Hematopoietic multipotent progenitor cell treated with erythropoietin and hydrocortisone succinate and interleukin-3 and kit ligand, for 8 days (in vitro differentiated cells): ENCODE measurements at regions not wholly inside any gene's neighbourhood (a gene's known extent, or its start where the extent isn't known, plus 50 kb on each side); places are given as distances from the start of the nearest gene placed in this dataset.
"Not testable (repeated sequence)": the region's sequence is repeated elsewhere in the genome, so short reads cannot be mapped to it uniquely, and the experiment has no call there.

Experiments
- DNase-seq: peaks from one replicate; pipeline ENCODE4 v3.0.0-alpha.2; 2015

DNA sequence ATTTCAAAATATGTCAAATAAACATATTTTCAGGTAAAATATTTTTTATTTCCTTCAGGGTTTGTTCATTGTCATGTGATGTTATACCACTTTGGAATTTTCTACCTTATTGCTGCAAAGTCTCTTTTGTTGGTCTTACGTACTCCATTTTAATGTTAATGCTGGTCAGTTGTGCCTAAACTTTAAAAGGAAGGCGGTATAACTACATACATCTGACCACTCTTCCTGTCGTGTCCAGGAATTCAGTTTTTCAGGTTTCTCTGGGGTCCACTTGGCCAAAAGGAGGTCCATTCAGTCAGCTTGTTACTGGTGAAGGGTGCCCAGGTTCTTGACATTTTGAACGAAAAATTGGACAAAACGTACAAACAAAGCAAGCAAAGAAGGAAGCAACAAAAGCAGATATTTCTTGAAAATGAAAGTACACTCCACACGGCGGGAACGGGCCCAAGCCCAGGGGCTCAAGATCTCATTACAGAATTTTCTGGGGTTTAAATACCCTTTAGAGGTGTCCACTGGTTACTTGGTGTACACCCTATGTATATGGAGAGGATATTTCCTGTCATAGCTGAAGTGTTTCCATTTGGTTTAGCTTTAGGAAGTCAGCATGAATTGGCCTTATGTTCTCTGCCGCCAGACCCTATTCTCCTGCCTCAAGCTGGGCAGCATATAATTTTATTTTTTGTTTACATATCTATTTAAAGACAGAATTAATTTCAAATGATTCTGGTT lies 471.7 kb upstream of the CDH7 start:
- no peak for DNase-seq

DNA sequence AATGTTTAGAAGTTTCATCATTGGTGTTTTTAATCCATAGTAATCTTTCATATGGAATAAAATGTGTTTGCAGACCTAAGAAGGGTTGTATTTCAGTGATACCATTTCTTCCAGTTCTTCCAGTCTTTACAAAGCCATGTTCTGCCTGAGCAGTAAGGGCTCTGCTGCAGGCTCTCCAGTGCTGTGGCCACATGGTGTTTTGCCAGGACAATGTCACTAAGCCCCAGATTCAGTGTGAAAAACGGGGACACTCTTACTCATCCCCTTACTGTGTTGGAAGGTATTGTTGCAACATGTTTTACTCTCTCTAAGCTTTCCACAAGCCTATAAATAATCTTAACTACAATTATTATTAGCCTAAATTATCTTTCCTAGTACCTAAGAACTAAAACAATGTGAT lies 481.4 kb upstream of the CDH7 start:
- no peak for DNase-seq

DNA sequence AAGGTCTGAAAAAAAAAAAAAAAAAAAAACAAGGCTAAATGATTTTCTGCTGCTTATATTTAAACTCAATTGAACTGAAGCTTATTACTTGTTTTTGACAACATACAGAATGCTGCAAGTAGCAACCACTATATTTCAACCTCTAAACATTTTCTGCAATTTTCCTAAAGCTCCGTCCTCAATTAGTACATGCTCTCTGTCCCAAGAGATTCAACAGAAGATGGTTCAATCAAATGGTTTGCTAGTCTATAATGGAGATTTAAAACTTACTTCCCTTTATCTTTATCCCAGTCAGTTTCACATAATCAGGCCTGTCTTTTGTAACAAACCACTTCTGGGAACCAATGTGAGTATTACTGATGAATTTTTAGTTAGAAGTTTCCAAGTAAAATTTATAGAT lies 485.1 kb upstream of the CDH7 start:
- no peak for DNase-seq

DNA sequence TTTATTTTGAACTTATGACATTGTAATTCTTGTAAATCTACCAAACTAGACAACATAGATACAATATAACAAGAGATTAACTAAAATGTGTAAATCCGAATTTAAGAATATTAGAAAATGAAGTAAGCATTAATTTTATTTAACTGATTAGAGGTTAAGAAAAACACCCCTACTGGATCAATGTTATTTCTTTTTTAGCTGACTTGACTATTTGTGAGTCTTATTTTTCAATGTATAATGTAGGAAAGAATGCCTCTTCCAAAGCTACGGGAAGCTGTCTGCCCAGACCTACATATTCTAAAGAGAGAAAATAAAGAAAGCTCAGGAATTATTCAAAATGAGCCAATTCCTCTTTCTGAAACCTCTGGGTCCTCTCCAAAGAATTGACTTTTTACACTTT lies 490.8 kb upstream of the CDH7 start:
- no peak for DNase-seq

DNA sequence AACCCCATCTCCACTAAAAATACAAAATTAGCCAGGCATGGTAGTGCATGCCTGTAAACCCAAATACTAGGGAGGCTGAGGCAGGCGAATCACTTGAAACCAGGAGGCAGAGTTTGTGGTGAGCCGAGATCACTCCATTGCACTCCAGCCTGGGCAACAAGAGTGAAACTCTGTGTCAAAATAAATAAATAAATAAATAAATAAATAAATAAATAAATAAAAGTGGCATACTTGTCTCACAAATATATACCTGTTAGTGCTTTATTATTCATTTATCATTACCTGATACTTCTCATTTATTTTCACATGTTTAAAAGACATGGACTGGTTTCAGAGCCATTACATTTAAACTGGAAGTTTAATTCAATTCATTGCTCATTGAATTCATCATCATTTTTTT lies 491.4 kb upstream of the CDH7 start:
- no peak for DNase-seq

DNA sequence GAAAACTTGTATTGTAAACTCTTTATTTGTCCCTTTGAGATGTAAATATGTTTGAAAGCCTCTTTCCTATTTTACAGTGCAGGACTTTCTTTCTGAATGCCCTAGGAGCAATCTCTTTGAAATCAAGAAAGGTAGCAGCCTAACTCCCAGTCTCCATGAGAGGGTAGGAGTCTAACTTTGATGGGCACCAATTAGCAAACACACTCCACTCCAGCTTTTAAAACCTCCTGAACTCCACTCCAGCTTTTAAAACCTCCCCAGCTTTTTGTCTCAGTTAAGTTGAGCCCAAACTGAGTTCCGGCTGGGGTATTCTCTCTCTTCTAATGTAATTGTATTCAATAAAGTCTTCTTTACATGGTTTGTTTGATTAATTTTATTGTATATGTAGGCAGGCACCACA lies 493.7 kb upstream of the CDH7 start:
- DNase-seq = no peak

DNA sequence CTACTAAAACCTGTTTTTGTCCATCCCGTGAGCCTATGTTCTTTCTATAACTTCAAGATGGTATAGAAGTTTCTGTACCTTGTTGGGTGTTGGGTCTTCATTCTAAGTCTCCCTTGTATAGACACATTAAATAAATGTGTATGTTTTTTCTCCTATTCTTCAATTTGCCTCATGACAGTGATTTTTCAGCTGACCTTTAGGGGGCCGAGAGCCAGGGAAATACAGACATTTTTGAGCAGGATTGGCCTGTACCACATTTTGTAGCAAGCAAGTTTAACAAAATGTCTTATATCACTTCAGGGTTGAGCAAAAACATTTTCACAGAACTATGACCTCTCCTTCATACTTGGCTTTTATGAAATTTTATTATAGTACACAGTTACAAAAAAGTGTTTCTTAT lies 495.4 kb upstream of the CDH7 start:
- DNase-seq = no peak

DNA sequence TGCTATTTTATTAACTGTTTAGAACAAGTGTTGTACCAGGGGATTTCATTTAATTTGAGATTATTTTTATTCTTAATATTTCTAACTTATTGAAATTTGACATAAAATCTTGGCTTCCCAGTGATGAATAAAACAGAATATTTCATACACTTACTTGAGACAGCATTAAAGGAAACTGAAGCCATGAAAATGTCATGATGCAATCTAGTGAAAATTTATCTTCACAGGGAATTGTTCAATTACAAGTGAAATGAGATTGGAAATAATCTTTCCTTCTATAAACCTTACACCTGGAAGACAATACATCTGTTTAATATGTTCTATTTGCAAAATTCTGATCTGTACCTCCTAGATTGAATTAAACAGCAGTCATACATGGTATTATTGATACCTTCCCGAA lies 511.0 kb upstream of the CDH7 start:
- no peak for DNase-seq

DNA sequence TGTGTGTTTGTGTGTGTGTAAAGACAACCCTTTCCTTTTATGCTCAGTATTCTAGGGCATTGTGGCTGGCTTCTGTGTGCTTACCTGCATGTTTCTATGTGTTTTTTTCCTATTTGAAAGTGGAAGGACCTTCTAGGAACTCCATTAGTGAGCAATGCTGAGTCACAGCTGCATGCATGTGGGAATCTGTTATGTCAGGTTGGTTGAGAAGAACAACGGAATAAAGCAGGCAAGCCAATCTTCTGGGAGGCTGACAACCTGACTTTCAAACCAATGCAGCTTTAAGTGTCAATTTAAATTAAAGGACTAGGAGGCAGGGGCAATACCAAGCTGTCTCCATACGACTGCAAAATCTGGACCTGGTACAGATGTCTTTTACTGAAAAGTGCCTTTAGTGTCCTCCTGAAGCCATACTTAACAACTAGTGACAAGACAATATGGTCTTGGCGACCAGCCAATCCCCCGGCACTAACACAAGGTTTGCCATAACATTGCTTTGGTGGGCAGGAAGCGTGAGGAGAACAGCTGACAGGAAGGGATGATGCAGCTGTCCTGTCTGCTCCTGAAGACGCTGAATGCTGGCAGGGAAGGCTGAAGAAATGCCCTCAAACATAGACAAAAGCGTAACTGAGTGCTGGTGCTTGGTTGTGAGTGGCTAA lies 514.7 kb upstream of the CDH7 start:
- DNase-seq = no peak

DNA sequence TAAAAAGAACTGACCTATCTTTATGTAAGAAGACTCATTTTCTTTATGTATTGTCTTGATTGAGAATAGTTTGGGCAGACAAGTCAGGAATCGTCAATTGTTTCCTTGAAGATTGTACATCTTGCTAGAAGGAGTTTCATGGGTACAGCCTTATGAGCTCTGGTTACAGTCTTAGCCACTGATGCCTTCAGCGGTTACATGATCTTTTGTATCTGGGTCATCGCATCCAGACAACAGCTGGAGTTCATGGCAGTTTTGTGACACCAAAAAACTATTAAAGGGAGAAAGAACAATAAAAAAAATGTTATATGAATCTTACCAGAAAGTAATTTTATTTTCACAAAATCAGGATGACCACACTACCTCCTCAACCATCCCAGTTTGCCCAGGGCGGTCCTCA lies 520.5 kb upstream of the CDH7 start:
- no peak for DNase-seq

DNA sequence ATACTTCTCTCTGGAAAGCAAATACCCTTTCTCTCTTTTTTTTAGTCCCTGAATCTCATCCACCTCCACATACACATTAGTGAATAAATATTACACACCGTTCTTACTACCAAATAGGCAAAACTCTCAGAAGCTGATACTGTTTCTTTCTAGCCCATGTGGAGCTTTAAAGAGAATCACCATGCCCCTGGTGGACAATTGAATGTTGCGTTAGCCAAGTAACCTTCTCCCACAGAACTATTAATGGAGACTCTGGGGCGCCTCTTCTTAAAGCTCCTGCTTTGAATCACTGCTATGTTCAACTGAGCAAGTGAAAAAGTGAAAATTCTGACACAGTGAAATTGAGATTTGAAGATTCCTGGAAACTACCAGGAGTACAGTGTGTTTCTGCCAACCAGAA lies 522.8 kb upstream of the CDH7 start:
- DNase-seq = no peak

DNA sequence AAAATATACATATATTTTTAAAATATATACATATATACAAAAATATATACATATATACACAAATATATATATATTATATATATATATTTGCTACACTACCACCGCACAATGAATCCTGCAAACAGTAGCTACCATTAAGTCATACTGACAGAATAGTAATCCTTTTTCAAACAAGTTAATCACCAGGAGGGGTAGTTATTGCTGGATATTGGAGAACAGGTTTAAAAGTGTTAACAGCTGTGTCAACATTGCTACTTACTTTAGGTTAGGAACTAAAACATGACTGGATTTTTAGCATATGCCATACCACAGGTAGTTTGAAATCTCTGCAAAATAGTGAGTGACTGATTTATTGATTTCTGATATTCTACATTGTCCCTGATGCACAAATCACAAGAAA lies 529.1 kb upstream of the CDH7 start:
- DNase-seq = no peak

DNA sequence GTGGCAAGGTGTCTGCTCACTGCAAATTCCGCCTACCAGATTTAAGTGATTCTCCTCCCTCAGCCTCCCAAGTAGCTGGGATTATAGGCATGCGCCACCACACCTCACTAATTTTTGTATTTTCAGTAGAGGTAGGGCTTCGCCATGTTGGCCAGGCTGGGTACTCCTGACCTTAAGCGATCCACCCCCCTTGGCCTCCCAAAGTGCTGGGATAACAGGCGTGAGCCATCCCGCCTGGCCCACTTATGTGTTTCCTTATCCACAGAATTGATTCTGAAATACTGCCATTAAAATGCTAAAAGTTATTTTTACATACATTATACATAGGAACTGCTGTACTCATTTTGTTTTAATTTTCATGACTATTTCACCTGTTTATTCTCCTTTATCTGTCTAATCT lies 529.7 kb upstream of the CDH7 start:
- DNase-seq = no peak

DNA sequence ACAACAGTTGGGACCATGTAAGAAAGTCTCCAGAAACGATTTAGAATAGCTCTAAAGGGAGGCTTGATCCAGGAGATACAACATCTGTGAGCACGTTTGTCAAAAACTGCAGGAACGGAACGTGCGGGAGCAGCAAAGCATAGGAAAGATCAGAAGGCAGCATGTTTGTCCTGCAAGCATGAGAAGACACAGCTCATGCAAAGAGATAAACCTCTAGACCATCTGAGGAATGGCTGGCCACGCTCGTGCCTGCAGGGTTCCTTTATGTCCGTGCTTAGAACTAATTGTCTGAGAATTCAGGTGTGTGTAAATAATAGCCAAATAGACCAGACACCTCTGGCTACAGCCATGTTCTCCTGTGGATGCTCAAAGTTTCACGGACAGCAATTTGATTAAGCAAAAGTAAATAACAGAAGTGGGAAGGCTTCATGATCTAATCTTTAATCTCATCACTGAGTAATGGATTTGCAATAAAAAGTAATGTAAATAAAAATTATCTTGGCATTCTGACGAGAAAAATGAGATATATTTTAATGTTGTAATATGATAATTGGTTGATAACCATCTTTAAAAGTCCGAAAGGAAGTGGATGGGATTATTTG lies 534.8 kb upstream of the CDH7 start:
- DNase-seq = no peak

DNA sequence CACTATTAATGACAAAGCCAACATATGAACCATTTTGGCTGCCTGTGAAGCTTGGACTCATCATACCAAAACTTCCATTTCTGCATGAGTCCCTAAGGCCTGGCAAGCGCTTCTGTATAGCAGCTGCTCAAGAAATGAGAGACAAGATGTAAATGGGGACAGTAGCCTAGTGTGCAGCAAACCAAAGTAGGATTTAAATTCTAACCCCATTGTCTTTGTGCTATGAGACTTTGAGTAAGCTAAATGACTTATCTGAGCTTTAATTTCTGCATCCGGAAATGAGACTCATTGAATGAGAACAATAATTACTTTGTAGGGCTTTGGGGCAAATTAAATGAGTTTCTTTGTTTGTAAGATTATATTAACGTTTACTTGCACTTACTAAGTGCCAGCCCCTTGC lies 536.4 kb upstream of the CDH7 start:
- DNase-seq = no peak

DNA sequence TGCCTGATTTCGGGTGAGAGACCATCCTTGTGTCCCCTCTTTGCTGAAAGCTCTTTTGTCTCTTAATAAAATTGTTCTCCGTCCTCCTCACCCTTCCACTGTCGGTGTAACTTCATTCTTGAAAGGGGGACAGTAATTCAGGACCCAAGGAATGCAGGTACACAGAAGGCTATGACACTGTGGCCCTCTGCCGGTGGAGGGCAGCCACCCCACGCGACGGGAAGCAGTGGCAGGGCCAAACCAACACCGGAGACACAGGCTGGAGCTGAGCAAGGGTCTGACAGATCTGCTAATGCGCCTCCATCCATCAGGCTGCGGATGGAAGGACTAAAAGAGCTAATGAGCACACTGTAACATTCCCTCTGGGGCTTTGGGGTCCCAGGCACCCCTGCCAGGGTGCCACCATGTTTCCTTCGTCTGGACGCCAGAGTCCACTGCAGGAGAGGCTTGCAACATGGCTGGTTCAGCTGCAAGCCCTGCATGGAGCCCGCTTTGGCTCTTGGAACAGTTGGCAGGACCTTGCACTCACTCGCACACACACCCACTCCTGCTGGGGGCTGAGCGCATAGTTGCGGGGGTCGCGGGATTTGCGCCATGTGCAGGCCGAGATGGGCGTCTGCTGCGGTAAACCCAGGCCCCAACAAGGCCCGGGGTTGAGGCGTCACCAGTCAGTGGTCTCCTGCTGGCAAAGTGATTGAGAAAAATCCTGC lies 544.1 kb upstream of the CDH7 start:
- DNase-seq = no peak

DNA sequence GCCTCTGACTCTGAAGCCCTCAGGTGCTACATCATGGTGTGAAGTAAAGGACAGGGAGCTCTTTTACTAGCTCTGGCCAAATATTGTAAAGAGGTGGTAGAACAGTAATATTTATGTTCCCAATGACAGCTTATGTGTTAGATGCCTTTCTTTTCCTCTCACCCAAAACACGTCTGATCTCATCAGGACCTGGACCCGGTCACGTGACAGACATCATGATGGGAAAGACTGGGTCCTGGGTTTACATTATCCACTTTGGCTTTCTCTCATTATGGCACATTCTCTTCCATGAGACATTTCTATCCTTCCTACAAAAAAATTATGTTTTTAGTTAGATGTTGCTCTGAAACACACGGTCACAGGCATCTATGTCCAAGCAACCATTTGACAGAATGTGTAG lies 548.7 kb upstream of the CDH7 start:
- DNase-seq = no peak

DNA sequence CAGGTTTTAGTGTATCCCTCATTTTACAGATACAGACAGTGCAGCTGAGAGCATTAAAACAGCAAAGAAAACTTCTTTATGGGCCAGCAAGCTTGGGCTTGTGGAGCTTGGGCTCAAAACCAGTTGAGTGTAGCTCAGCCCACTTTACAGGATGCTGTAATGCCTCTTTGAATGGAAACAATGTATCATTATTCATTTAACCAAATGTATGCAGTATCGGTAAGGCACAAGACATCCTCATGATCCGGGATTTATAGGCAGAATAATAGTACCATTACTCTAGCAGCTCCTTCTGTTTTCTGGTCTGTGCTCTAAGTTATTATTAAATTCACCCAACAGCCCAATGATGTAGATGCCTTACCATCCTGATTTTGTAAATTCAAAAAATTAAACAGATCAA lies 575.1 kb upstream of the CDH7 start:
- no peak for DNase-seq

DNA sequence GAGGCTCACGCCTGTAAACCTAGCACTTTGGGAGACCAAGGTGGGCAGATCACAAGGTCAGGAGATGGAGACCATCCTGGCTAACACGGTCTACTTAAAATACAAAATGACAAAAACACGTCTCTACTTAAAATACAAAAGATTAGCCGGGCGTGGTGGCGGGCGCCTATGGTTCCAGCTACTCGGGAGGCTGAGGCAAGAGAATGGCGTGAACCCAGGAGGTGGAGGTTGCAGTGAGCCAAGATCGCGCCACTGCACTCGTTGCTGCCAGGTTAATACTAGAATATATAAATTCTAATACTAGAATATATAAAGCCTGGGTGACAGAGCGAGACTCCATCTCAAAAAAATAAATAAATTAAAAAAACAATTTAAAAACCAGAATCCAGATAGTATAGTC lies 588.7 kb upstream of the CDH7 start:
- DNase-seq = not testable (repeated sequence)

DNA sequence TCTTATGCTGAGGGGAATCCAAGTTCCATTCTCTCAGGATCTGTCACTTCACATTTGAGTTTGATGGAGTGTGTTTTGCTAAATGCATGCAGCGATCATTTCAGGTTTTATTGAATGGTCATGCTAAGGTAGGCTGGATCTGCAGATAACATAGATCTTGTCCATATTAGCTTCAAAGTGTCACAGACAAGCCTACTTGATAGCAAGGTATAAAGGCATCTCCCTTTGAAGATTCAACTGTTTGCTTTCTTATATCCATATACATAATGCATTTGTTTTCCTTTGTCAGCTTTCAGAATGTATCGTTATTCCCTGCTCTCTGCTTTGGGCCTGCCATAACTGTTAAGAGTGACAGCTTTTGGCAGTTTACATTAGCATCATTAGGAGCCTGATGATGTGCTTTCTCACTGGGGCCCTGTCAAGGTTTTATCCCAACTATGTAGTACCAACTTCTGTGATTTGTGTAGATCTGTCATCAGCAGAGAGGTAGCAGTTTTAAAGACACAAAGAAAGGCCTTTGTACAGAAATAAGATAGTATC lies 604.3 kb upstream of the CDH7 start:
- no peak for DNase-seq

DNA sequence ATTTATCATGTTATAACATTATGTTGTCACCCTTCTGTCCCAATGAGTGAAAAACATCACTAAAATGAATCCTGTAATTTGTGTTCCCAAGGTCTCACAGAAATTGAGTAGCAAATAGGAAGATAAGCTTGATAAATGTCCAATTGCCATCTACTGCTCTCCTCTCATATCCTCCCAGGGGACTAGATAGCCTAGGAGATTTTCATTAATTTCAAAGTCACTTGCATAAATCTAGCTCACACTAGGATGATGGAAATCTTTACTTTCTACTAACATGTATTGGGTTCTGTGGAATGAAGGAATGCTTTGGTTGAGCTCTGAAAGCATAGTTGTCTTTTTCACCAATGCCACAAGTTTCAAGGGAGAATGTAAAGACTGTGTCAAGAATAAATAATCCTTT lies 605.5 kb upstream of the CDH7 start:
- no peak for DNase-seq

DNA sequence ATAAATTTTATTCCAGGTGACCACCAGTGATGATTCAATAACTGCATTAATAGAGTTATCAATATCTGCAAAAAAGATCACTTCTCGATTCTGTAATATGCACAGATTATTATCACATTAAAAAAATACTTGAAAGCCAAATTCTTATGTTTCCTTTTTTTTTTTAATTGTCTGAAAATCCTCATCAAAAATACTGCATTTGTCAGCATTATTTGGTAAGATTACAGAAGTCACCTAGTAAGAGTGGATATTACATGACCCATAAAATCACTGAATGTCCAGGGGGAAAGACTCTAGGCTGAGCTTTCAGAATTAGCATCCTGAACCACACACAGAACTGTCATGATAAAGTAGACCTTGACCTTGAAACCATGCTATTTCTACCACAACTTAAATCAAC lies 617.2 kb upstream of the CDH7 start:
- DNase-seq = no peak

DNA sequence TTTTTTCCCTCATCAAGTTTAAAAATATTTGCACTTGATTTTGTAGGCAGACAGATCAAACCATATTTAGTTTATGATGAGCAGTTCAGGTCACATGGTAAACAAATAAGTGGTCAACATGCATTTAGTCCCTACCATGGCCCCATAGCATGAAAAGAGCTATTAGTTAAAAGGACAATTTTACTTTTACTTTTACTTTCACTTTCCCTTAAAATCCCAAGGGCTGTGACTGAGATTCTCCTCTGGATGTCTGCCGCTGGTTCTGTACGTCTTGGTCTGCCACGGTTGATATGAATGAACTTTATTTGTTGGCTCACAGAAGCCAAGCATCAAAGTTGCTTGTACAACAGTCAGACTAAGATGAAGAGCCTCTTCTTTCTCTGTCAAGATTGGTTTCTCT lies 626.2 kb upstream of the CDH7 start:
- no peak for DNase-seq

DNA sequence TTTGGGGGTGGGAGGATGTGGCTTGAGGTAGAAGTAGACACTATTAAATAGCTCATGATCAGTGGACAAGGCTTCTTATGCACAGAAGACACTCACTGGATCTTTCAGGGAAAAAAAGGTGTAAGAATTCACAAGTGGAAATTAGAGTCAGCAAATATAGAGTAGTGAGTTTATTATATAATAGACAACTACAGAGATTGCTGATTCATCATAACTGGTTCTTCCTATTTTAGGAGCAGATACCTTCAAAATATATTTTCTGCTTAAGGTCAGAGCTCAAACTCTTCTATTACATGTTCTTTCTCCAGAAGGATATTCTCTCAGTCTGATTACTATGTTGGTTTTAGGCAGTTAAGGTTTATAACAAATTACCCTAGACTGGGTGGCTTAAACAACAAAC lies 646.9 kb upstream of the CDH7 start:
- no peak for DNase-seq
